ENCODE measurements at regions not wholly inside any gene's neighbourhood (a gene's known extent, or its start where the extent isn't known, plus 50 kb on each side); places are given as distances from the start of the nearest gene placed in this dataset.
"Not testable (repeated sequence)": the region's sequence is repeated elsewhere in the genome, so short reads cannot be mapped to it uniquely, and the experiment has no call there.

DNA sequence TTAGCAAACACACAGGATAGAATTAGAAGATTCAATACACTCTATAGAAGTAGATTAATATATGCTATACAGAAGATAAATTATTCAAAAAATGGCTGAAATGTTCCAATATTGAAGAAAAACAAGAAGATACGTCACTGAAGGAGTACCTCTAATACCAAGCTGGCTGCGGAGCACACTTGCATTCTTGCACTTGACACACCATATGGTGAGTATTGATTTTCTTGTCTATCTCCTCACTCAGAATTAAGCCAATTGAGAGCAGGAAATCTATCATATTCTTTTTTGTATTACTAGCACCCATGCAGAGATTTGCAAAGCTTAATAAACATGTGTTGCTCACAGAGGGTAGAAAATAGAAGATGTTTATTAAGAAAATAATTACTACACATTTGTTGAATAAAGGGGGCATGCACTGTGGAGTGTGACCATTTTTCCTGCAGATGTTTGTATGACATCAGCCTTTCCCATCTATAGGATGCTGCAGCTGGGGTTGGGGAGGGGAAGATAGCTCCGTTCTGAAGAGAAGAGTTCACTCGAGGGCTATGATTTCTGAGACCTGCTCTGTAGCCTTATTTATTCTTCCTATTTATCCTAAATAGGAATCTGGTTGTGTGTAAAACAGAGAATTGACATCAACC lies 318.1 kb downstream of the HHIPL2 start:
- DNase-seq, result no peak

DNA sequence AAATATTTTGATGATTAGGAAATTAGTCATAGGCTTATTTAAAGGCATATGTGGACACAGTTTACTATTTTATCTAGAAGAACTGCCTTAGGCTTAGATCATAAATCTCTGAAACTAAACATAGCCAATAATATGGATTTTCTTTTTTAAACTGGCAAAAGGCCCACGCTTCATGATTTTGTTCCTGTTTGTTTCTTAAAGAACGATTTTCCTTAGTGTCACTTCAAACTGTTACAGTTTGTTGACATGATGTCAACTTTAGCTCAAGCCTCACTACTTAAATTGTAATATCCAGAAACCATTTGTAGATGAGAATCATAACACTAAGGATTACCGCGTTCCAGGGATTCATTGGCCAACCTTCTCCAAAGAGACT lies 322.6 kb downstream of the HHIPL2 start:
- no peak for DNase-seq

DNA sequence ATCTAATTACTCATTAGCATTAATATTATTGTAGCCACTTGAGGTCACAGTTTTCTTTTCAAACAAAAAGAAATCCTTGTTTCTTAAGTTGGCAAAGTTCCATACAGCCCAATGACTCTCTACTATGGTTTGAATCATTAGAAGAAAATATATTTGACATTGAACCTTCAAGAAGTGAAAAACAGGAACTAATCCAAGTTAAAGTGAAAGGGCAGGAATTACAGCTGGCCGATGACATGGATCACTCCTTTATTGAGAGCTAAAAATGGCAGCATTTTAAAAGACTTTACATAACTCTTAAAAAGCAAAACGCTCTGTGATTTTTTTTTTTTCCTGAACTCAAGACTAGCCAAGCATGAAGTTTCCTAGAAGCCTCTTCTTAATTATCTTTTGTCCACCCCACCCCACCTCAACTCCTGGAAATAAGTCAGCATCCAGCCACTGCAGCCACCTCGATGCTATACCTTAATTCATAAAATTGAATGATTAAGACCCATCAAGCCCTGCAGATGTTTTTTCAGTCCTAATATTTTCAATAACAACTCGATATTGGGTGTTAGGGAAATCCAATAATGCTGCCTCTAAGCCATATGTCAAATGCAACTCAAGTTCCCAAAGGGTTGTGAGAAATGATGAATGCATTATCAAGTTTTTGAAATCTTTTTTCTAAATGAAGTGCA lies 323.1 kb downstream of the HHIPL2 start:
- no peak for DNase-seq

DNA sequence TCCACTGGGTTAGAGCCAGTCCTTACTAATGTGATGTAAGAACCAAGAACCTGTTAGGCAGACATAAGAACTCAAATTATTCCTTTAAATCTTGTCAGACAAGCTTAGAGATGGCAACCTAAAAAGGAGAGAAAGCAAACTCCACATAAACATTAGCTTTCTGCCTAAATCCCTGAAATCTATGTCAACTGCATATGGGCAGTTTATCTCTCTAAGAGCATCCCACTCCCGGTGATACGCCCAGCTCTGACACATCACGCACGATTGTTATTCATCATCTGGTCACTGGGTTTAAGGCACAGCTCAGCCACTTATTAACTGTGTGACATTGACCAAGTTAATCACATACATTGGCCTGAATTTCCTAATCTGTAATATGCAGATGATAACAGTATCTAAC lies 323.7 kb downstream of the HHIPL2 start:
- no peak for DNase-seq

DNA sequence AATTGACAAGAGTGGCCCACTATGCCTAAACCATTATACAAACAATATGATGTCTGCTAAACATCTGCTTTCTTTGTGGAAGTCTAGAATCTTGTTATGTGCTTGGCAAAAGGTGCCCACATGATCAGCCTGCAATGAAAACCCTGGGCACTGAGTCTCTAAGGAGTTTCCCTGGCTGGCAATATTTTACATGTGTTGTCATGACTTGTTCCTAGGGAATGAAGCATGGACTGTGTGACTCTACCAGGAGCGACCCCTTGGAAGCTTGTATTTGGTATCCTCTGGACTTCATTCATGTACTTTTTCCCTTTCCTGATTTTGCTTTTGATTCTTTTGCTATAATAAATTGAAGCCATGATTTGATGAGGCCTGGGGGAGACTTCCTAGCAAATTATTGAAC lies 324.9 kb downstream of the HHIPL2 start:
- no peak for DNase-seq

DNA sequence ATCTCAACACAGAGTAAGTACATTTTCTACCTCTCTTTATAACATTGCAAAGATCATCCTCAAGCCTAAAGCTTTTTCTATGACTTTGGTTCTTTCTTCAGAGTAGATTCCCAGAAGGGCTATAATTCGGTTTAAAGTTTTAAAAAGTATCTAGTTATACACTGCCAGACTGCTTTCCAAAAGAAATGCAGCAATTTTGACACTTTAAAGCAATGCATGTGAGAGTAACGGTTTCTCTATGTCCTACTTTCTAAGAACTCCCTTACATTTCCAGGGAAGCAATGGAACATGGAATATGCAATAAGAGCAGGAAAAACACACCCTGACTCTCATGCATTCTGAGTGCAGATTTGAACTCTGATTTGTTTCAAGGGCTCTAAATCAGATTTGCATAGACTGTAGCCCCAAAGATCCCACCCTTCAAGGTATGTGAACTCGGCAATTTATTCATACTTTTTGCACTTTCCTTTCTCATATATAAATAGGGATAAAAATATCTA lies 331.6 kb downstream of the HHIPL2 start:
- DNase-seq, result no peak

DNA sequence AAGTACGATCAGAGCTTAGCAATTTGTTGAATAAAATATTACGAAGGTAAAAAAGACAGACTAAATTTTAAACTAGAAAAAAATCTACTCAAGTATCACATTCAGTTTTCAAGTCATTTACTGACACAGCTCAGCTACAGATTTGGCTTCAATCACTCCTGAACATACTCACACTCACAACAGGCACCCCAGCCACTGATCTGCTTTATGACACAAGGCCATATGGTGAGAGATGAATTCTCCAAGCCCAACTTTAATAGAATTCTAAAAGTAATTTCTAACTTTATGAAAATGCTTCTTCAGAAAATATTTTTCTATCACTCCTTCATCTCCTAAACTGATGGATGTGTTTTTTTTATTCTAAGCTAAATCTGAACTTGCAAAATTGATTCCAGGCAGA lies 337.1 kb downstream of the HHIPL2 start:
- DNase-seq, result no peak

DNA sequence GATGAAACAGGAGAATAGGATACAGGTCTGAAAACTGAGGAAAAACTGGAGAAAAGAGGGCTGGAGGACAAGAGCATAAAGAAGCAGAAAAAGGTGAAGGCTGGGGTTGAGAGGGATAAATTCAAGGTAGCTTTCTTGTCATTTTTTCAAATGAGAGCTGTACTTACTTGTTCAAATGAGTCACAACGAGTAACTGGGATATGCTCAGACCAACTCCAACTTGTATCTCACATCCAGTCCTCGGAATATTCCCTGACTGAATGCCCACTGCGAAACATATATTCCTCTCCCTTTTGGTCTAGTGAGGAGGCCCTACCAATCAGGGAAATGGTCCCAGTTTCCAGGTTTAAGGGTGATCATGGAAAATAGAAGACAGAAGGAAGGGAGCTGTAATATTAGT lies 343.4 kb downstream of the HHIPL2 start:
- no peak for DNase-seq

DNA sequence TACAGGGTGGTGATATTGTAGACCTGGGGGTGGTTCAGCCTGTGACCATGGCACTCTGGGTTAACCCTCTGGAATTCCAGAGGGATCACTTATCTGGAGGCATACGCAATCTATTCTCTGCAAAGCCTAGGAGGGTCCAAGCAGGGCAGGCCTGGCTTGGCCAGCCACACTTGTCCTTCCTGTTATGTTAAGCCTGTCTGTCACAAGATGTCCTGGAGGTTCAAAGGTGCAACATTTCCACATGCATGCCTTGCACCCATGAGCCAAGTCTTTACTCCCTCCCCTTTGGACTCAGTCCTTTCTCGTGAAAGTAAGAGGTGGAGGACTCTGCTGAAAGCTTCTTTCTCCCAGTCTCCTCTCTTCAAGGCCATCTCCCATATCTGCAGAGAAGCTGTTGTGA lies 345.1 kb downstream of the HHIPL2 start:
- no peak for DNase-seq

DNA sequence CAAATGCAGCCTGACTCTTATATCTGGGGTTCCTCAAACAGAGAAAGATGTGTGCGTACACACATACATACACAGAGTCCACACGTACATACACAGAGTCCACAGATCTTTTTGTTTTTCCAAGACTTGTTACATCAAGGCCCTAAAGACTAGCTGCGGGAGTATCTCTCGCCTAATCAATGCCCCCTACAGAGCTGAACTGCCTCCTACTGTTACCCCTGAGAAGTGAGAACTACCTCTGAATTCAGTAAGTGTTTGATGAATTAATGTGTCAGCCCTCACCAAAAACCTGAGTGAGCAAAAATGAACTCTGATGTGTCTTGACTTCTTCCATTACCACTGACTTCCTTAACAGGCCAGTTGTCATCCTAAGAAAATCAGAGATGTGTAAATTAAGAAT lies 351.2 kb downstream of the HHIPL2 start:
- DNase-seq, result no peak

DNA sequence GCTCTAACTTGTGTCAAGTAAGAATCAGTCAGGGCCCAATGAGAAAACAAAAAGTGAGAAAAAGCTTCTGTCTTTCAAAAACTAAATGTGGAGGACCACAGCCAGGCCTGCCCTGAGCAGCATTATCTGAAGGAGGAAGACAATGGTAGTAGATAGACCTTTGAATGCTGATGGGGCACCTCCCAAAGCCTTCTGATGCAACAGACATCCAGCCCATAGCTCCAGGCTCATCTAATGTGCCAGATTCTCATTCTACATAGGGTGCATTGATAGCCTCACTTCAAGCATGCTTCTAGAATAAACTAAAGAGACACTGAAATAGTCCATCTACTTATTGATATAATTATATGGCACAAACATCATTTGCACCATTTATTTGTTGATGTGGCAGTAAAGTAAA lies 351.6 kb downstream of the HHIPL2 start:
- DNase-seq, result no peak

DNA sequence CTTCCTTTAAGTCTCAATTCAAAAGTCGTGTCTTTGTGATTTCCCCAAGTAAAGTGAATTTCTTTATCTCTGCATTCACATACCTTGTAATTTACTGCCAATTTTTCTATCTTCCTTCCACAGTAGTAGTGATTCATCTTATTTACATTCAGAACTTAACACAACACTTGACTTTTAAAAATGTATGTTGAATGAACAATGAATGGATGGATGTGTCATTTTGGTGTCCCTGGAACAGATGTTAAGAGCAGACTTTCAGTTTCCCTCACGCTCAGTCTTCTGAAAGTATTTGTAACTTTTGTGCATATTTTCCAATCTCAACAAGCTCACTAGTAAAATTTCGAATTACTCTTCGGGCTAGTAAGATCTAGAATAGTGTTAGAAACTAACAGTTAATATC lies 352.0 kb downstream of the HHIPL2 start:
- no peak for DNase-seq

DNA sequence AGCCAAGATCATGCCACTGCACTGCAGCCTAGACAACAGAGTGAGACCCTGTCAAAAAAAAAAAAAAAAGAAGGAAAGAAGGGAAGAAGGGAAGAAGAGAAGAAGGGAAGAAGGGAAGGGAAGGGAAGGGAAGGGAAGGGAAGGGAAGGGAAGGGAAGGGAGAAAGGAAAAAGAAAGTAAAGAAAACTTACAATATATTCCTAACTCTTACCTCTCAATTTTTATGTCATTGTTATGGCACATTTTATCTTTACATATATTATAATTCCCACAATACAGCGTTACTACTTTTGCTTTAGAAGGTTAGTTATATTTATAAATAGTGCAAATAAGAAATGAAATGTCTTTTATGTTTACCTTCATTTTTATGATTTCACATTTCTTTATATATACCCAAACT lies 358.7 kb downstream of the HHIPL2 start:
- DNase-seq, result no peak

DNA sequence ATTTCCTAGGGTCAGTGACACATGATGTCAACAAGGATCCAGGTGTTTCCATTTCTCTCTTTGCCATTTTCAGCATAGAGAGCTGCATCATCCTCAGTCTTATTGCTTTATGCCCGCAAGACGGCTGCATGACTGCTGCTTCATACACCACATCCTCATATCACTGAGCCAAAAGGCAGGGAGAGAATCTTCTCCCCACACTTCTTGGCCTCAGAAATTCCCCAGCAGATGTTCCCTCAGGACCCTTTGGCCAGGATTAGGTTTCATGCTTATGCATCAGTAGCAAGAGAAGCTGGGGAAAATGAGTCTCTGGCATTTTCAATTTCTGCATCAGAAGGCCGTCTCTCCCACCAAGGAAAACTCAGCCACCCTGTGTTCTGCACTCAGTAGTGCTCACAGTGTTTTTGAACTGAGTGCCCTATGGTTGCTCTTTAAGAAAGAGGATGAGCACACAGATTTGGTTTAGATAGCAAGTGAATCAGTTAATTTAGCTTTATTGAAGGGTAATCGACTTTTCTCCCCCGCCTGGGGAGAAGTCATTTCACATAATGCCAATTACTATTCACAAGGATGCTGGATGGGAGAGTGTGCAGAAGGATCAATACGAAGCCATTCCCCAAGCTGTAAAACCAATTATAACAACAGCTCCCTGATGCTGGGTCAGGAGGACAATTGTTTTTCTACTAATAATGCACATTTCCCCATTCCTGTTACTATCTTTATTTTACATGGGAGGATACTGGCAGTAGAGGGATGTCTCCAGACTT lies 360.2 kb downstream of the HHIPL2 start:
- DNase-seq, result no peak

DNA sequence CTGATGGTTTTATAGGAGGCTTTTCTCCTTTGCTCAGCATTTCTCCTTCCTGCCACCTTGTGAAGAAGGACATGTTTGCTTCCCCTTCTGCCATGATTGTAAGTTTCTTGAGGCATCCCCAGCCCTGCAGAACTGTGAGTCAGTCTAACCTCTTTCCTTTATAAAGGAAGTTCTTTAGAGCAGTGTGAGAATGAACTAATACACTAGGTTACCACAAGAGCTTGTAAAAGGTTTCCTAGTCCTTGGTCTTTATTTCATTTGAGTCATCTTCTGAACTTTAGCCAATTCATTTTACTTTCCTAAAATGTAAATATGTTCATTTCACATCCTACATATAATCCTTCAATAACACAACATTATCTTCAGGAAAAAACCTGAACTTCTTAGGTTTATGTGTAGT lies 365.3 kb downstream of the HHIPL2 start:
- no peak for DNase-seq

DNA sequence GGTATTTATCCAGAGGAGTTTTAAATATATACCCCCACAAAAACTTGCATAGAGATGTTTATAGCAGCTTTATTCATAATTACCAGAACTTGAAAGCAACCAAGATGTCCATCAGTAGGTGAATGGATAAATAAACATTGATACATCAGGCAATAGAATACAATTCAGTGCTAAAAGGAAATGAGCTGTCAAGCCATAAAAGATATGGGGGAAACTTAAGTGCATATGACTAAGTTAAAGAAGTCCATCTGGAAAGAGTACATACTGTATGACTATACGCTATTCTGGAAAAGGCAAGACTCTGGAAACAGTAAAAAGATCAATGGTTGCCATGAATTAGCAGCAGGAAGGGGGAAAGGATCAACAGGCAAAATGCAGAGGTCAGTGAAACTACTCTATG lies 366.7 kb downstream of the HHIPL2 start:
- DNase-seq, result no peak

DNA sequence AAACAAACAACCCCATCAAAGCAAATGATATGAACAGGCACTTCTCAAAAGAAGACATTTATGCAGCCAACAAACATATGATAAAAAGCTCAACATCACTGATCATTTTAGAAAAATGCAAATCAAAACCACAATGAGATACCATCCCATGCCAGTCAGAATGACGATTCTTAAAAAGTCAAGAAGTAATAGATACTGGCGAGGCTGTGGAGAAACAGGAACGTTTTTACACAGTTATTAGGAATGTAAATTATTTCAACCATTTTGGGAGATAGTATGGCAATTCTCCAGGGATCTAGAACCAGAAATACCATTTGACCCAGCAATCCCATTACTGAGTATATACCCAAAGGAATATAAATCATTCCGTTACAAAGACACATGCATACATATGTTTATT lies 370.4 kb downstream of the HHIPL2 start:
- not testable (repeated sequence) for DNase-seq

DNA sequence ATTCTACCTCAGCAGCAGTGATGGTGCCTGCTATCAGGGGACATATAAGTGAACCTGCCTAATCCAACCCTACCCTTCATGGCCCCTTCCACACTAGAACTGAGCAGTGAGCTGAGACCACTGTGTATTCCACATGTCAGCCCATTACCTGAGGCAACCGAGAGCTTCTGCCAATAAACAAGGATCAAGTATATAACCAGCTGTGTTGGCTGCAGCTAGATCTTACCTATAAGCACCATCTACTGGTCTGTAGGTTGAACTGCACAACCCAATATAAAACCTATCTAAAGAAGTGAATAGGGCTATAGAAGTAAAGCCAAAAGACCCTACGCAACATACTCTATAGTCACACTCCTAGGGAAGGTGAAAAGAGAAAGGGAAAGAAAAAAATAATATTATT lies 376.9 kb downstream of the HHIPL2 start:
- DNase-seq, result peak; percentile 45

DNA sequence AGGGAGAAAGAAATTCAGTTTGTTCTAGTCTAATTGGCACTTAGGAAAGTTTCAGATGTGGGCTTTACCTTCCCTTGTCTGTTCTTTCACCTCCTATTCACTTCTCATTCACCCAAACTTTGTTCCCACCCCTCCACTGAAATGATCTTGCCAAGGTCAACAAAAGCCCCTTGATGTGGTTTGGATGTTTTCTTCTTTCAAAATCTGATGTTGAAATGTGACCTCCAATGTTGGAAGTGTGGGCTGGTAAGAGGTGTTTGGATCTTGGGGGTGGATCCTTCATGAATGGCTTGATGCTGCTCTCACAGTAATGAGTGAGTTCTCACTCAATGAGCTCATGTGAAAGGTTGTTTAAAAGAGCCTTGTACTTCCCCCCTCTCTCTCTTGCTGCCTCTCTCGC lies 379.3 kb downstream of the HHIPL2 start:
- no peak for DNase-seq

DNA sequence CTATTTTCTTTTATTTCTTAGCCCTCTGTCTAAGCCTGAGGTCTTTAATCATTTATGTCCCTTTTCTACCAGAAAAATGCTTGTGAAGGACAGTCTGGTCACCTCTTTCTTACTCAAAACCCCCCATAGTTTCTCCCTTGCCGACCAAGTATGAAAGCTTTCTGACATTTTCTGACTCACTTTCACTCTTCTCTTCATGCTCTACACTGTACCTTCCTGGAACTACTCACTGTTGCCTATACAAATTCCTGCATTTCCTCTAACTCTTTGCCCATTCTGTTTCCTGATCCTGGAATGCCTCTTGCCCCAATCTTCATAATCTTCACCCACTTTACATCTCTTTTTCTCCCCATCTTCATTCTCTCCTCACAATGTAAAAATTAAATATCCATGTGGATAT lies 380.0 kb downstream of the HHIPL2 start:
- no peak for DNase-seq

DNA sequence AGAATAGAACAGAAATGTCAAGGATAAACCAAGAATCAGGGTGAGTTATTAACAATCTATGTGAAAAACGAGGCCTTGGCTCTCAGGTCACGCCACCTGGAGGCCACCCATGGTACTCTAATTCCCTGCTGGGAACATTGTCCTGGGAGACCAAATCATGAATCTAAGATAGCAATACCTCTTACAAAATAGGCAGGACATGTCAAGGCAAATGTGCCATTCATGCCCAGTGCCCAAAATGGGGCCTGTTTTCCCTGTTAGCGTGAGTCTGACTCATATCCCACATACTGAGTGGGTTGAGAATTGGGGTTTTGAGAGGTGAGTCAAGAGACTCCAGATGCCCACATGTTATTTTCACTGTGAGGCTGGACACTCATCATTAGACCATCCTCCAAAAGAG lies 380.8 kb downstream of the HHIPL2 start:
- DNase-seq, result peak; percentile 40

DNA sequence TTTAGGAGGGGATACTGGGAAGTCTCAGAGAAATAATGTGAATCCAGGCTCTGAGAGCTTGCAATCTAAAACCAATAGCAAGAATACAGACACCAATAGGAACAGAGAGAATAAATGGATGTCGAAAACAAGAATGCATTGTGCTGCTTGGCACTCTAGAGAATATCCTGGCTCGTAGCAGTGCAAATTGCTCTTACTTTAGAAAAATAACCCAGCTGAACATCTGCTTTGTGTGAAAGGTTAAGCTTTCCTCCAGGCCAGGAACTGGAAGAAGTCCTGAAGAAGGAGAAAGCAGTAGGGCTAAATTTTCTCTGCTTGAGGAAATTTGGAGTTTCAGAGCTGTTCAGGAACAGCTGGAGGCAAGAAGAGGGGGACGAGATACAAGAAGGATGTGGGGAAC lies 382.3 kb downstream of the HHIPL2 start:
- no peak for DNase-seq

DNA sequence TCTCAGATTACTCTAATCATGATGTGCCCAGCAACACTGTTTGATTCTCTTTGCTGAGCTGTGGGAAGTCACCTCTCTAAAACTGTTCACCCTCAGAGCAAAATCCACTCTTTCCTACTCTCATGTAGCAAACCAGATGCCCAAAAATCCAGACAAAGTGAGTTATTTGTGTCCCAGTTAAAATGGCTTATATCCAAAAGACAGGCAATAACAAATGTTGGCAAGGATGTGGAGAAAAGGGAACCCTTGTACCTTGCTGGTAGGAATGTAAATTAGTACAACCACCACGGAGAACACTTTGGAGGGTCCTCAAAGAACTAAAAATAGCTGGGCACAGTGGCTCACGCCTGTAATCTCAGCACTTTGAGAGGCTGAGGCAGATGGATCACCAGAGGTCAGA lies 384.0 kb downstream of the HHIPL2 start:
- DNase-seq, result no peak

DNA sequence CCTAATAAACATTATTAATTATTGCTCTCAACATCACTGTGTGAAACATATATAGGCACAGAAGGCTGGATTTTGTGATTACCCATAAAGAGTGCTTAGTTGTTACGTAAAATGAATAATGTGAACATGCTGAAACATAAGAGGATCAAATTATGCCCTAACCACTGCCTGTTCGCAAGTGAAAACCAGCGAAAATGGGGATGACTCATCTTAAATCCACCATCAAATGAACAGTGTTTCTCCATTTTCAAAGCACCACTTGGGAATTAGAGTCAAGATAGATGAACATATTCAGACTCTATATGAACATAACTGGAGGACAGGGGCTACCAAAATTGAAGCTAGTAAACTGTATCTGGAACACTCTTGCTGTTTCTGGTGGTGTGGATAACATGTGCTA lies 386.2 kb downstream of the HHIPL2 start:
- DNase-seq, result no peak

All from hematopoietic multipotent progenitor cell treated with erythropoietin and hydrocortisone succinate and interleukin-3 and kit ligand, for 8 days (in vitro differentiated cells).